HG02970 (cell line): ENCODE measurements at regions not wholly inside any gene's neighbourhood (a gene's known extent, or its start where the extent isn't known, plus 50 kb on each side); places are given as distances from the start of the nearest gene placed in this dataset.

Experiments used
- ATAC-seq: cut with Tn5 transposase; IDR thresholded peaks from one replicate; pipeline ENCODE4 v1.9.1; 2021; ENCODE audit warnings: mild to moderate bottlenecking, moderate library complexity, moderate number of reproducible peaks; ENCODE audit not compliant: unreplicated experiment, low FRiP score

DNA sequence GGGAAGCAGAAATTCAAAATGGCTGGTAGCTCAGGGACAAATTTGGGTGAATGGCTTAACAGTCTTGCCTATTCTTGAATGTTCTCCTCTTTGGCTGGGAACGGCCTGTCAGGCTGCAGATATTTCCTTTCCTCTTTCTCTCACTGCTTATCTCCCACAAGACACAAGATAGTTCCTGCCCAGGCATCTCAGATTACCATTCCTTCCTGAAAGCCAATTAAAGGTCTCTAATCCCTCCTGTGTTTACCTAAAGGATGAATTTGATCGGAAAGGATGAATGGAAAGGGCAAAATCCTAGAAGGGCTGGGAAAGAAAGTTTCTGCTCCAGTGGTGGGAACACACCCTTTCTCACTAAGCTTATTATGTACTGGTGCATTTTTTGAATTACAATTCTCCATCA lies 95.9 kb upstream of the JAG1 start:
- ATAC-seq = no peak

DNA sequence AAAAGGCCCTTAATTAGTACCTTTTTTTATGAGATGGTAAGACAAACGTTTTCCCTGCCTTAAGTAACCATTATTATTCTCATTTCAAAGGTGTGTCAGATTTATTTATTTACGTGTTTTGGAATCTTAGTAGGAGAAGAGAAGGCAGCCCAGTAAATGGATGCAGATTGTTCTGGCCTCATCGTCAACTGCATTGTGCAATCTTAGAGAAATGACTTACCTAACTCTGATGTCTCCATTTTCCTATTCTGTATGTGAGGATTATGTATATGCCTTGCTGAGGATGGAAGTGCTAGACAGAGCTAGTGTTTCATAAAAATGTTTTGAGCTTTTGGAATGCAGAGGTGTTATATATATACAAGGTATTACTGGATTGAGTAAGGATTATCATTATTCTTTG lies 97.0 kb upstream of the JAG1 start:
- ATAC-seq = no peak

DNA sequence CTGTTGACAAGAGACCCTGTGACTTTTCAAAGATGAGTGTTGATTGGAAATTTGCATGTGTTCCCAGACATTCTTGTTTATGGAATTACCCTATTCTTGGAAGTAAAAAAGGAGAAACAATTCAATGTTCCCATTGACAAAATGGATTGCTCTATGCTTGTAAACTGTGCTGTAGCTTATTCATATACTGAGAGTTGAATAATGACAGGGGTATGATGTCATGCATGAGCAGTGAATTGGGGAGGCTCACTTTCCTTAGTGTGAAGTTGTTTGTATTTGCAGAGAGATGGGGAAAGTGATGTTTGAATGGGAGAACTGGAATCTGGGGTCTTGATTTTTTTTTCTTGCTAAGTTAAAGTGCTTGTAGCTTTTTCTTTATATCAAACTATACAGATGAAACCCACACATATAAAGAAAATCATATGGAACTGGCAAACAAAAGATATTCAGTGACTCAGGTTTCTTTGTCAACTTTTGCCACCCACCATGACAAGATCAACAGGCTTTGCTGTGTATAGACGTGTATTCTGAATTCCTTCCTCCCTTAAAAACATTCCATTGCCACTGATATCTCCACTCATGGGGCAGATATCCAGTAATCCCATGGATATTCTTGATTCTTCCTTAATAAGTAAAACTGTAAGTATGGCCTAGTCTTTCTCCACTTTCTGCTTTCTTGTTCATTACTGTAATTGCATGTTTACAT lies 97.8 kb upstream of the JAG1 start:
- ATAC-seq = no peak

DNA sequence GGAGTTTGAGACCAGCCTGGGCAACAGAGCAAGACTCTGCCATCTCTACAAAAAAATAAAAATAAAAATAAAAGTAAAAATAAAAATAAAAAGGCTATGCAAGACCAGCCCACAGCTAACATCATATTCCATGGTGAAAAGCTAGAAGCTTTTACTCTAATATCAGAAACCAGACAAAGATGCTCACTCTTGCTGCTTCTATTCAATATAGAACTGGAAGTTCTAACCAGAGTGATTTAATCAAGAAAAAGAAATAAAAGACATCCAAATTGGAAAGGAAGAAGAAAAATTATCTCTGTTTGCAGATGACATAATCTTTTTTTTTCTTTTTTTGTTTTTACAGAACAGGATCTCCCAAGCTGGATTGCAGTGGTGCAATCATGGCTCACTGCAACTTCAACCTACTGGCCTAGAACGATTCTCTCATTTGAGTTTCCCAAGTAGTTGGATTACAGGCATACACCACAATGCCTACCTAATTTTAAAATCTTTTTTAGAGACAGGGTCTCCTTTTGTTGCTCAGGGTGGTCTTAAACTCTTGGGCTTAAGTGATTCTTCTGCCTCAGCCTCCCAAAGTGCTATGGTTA lies 100.7 kb upstream of the JAG1 start:
- ATAC-seq = no peak

DNA sequence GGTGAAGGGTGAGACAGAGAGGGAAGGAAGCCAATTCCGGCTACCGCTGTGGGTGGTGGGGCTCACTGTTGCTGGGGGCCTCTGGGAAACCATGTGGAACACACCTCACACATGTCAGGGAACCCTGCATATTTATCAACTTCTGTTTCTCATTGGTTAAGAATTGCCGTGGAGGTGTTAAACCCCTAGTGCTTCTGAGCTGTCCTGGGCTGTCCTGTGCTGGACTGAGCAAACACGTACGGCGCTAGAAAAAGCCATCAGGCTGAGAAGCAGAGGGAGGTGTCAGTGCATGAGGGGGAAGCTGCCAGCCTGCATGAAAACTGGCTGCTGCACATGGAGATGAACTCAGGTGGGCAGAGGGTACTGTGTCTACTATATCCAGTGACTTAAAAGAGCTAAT lies 103.9 kb upstream of the JAG1 start:
- ATAC-seq = no peak

DNA sequence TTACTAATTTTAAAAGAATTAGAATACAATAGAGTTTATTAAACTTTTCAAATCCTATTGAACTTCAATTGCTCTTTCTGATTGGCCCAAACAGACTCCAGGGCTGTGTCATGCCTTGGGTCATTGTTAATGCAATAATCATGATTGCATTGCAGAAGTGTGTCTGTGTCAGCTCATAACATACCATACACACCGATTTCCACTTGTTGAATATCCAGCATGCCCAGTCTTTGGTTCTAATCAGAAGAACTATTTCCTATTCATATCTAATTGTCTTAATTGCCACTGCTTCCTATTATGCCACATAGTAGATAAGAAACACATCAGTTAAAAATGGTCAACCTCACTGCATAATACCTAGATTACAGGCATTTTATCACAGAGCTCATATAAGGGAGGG lies 106.1 kb upstream of the JAG1 start:
- no peak for ATAC-seq

DNA sequence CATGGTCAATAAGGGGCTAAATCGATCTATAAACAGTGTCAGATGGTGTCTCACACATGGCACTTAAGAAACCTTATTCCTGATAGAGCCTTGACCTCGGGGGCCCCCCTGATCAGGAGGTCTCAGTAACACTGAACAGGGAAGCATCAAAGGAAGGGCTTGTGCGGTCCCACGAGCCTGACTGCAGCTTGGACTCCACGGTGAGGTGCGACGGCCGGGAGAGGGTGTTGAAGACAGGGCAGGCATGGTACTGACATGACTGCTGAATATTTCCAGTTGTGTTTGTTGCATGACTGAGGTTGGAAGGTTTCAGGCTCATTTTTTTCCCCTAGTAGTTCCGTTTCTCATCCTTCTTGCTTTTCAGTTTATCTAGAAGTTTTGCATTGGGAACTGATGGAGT lies 107.1 kb upstream of the JAG1 start:
- no peak for ATAC-seq

DNA sequence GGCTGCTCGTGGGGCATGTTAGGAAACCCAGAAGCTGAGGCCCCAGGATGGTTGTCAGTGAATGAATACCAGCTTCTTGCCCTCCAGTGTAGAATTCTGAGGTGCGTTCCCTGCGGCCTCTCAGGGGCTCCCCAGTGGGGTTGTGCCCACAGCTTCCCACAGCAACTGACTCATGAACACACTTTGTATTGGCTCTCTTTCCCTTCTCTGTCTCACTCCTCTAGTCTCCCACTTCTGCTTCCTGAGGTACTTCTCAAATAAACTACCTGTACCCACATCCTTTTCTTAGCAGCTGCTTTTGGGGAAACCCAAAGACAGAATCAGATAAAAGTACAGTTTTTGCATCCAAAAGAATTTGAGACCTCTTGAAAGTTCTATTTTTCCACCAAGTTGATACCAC lies 107.7 kb upstream of the JAG1 start:
- ATAC-seq = no peak

DNA sequence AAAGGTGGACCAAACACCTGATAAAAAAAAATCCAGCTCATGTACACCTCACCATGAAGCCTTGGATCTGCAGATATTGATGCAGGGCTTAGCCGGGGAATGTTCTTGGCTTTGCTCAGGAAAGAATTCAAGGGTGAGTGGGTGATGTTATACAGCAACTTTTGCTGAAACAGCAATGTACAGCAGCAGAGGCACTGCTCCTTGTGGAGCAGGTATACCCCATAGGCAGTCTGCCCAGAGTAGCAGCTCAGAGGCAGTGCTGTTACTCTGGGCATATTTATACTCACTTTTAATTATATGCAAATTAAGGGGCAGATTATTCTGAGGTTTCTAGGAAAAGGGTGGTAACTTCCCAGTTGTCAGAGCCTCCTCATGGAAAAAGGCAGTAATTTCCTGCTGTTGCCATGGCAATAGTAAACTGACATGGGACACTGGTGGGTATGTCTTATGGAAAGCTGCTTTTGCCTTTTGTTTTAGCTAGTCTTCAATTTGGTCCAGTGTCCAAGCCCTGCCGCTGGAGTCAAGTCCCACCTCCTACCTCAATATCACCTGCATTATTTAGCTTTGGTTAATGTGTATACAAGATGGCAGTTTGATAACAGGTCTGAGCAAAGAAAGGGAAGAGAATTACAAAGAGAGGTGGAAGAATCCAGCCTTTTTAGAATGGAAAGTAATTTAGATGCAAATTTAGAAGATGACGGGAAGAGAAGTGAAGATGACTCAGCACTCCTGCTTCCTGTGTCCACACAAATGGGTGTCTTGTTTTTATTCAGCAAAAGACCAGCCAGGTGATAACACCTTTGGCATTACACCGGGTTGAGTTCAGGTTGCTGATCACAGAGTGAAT lies 110.1 kb upstream of the JAG1 start:
- no peak for ATAC-seq

DNA sequence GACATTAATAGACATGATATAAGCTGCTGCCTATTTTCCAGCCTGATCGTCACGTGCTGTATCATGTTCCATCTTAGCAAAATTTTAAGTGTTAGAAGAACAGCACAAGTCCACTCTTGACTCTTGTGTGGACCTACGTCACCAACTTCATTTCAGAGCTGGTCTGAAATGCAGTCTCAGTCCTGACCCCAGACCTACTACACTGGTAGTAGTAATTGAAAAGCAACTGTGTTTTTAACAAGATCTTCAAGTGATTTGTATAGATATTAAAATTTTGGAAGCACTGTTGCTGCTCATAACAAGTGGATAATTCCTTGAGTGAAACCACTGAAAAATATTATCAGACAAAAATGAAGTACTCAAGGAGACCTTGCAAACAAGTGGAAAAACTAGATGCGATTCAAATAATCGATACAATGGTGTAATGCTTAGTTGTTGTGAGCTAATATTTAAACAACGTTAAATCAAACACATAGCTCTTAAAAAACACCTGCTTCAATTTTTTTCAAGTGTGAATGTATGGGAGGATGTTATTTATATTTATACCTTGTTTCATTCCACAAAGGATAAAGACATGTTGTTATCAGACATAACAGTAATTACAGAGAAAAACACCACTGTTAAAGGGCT lies 110.9 kb upstream of the JAG1 start:
- ATAC-seq = no peak

DNA sequence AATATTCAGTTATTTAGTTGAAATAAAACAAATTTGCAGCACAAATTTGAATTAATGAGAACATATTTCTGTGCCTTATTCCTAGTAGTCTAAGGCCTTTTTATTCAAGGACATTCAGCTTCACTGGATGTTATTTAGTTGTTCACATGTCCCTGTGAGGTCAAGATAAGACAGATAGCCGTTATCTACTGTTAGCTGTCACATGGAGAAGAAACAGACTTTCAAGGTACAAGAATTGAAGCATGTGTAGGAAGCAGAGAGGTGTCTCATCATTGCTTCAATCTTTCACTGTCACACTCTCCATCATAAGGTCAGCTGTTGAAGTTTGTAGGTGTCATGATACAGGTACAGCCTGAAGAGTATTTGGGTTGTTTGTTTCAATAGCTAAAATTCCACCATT lies 112.9 kb upstream of the JAG1 start:
- ATAC-seq = no peak

DNA sequence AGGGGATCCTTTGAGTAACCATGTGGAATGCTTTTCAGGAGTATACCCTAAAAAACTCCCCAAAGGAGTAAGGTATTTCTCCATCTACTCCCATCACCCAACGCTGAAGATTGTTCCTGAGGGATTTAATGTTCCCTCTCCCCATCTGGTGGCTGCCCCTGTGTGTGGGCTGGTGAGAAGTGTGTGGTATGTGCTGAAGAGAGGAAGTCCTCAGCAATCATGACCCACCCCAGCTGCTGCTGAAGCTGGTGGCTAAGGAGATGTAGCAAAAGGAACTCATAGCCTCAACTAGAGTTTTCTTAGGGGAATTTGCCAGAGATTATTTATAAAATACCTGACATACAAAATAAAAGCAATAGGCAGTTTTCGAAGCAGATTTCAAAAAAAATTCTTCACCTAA lies 114.3 kb upstream of the JAG1 start:
- ATAC-seq = no peak

DNA sequence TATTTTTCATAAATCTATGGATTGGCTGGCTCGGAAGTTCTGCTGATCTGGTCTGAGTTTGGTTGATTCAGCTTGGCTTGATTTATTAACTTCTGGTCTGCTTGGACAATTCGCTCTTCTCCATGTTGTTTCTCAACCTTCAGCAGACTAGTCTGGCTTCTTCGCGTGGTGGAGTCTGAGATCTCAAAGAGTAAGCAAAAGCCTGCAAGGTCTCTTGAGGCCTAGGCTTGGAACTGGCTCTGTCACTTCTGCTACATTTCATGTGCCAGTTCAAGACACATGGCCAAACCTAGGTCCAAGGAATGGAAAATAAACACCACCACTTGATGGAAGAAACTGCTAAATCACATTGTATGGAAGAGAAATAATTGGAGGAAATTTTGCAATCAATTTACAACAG lies 115.1 kb upstream of the JAG1 start:
- no peak for ATAC-seq

DNA sequence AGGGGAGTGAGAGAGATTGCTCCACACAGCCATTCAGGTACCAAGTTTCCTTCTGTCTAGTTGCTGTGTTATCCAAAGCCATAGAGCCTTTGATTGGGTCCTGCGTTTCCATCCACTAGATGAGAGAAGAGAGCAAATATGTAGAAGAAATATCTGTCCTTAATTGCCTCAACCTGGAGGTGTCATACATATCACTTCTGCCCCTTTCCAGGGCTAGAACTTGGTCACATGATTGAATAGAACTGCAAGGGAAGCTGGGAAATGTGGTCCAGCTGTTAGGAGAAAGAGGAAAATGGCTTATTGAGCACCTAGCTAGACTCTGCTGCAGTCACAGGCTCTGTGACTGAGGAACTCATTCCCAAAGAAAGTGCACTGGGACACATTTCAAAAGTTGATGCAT lies 115.6 kb upstream of the JAG1 start:
- ATAC-seq = no peak

DNA sequence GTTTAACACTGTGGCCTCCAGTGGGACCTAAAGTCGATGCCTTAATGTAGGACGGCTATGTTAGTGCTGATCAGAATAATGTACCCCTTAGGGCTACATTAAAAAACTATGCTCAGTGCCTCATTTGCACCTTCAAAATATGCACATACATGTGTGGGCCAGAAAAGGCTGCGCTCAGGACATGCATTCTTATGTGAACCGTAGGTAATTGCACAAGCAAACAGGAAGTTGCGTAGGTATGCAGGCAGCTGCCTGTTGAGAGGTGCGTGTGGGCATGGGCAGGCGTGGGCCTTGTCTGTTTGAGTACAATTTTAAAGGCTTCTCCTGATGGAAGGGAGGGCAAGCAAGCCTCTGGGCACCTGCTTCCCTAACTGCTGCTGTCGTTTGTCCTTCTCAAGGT lies 116.2 kb upstream of the JAG1 start:
- no peak for ATAC-seq

DNA sequence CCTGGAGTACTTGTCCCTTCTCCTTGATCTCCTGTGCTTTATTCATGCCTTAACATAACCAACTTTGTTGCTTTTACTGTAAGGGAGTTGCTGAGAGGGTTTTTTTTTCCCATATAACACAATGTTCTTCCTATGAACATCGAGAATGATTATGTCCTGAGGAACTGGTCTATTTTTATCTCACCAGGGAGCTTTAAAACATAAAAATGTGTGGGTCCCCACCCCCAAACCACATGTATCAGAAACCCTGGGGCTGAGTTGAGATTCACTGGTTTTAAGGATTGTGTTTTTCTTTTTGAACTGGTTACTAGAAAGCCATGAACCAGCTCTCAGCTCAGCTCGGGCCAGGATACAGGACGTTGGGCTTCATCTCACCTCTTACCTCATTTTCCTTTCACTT lies 118.5 kb upstream of the JAG1 start:
- ATAC-seq = no peak

DNA sequence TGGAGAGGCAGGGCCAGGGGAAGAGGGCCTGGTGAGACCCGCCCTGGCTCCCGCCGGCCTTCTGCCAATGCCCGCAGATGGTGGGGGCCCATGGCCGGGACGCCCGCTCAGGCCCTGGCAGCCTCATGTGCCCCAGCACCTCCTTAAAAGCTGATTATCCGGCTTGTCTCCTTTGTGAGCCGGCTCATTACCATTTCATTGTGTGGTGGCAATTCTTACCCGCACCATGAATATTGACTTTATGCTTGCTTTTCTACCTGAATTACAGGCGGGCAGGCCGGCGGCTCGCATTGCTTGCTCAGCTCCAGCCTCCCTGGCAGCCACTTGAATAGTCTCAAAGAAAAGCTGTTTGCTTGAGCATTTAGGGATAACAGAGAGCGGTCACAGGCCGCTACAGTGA lies 120.0 kb upstream of the JAG1 start:
- ATAC-seq = no peak

DNA sequence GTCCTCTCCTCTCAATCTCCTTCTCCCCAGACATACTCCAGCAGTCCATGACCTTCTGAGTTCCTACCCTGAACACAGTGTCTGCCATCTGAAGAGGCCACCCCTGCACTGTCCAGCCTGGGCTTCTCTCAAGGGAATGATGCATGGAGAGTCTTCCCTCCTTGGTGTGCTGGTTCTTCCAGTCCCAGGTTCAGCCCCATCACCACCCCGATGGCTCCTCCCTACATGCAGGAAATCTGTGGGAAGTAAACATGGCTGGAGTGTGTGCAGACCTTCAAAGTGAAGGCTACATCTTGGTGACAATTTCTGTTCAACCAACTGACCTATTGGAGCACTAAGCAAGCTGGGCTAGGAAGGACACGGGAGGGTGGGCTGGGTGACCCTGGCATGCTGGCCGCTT lies 121.0 kb upstream of the JAG1 start:
- ATAC-seq = no peak

DNA sequence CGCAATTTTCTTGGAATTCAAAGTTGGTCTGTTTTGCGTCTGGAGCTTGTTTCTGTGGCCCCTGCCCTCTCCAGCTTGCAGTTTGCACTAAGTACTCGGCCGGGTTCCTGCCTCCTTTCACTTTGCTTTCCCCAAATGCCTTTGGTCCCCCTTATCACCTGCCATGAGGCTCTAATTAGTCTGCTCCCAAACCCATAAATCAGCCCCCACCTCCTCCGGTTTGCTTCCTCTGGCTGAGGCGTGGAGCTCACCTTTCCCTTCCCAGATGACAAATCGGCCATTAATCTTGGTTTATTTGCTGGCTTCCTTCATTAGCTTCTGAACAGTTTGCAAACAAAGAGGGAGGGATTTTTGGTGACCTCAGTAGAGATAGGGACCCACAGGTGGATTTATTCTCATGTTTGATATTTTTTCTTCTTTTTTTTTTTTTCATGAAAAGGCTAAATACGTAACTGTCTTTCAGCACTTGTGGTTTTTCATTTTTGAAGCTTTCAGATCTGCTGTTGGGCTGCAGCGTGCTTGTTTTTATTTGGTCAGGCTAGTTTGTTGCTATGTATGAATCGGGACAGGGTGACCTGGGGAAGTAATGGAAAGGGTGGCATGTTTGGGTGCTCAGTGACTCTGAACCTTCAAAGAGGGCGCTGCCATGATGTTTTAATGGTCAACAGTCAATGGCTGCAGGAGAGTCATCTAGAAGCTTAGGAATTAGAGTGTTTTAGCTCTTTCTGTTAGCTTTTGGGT lies 121.7 kb upstream of the JAG1 start:
- no peak for ATAC-seq

DNA sequence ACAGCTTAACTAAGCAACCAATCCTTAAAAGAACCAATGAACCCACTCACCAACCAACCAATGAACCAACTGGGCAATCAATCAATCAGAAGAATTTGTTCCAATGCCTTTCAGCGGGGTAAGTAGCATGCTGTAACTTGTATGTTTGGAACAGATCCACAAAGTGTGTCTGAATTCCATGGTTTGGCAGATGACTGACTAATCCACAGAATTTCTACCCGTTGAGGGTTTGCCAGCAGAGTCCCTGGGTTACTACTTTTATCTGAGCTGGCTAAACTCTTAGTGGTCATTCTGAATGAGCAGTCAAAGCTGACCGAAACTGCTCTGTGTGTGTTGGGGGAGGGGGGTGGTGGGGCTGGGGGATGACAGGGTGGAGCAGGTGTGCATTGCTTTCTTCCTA lies 125.0 kb upstream of the JAG1 start:
- no peak for ATAC-seq

DNA sequence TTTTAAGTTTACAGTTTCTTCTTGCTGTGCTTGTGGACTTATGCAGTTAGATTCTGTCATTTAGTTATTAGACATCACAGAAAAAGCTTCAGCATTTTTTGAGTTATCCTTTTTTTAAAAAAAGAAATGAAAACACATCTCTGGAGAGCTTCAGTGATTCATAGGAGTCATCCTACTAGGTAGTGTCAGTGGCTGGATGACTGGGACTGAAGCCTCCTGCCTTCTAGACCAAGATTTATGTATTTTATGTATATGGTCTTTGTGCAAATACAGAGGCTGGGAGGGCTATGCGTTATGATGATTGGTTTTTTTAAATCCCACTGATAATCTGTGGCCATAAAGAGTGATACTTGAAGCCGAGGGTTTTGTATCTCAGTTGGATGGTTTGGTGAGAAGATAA lies 125.9 kb upstream of the JAG1 start:
- no peak for ATAC-seq
